H9 (cell line): ENCODE measurements at regions not wholly inside any gene's neighbourhood (a gene's known extent, or its start where the extent isn't known, plus 50 kb on each side); places are given as distances from the start of the nearest gene placed in this dataset.

ENCODE experiments used
- DNase-seq: peaks from one replicate; pipeline ENCODE4 v3.0.0-alpha.2; 2017
- H2AFZ ChIP-seq: one replicate; pipeline ENCODE4 v1.6.1; 2013; ENCODE audit warnings: mild to moderate bottlenecking, low read length, control low read depth, moderate library complexity
- H2AK5ac ChIP-seq: 2 replicates; pipeline ENCODE4 v1.6.1; 2013; ENCODE audit warnings: low read length, control low read depth, mixed read lengths; ENCODE audit not compliant: insufficient read length
- H2BK120ac ChIP-seq: one replicate; pipeline ENCODE4 v1.6.1; 2013; ENCODE audit warnings: low read depth, mild to moderate bottlenecking, low read length, control low read depth, inconsistent platforms; ENCODE audit not compliant: poor library complexity, severe bottlenecking
- H2BK12ac ChIP-seq: 2 replicates; pipeline ENCODE4 v1.6.1; 2013; ENCODE audit warnings: low read length, control low read depth, mixed read lengths, low read depth; ENCODE audit not compliant: insufficient read length
- H2BK15ac ChIP-seq: 2 replicates; pipeline ENCODE4 v1.6.1; 2013; ENCODE audit warnings: low read depth, low read length, control low read depth
- H2BK20ac ChIP-seq: one replicate; pipeline ENCODE4 v1.6.1; 2013; ENCODE audit warnings: low read depth, mild to moderate bottlenecking, low read length, control low read depth, inconsistent platforms; ENCODE audit not compliant: poor library complexity, severe bottlenecking
- H2BK5ac ChIP-seq: 2 replicates; pipeline ENCODE4 v1.6.1; 2013; ENCODE audit warnings: low read length, control low read depth, mixed read lengths; ENCODE audit not compliant: insufficient read length
- H3K14ac ChIP-seq: 2 replicates; pipeline ENCODE4 v1.6.1; 2013; ENCODE audit warnings: low read length, control low read depth; ENCODE audit not compliant: insufficient read depth
- H3K18ac ChIP-seq: 2 replicates; pipeline ENCODE4 v1.6.1; 2013; ENCODE audit warnings: low read depth, mild to moderate bottlenecking, mixed read lengths, low read length, control low read depth; ENCODE audit not compliant: insufficient read length
- H3K23ac ChIP-seq: 2 replicates; pipeline ENCODE4 v1.6.1; 2013; ENCODE audit warnings: low read length, control low read depth, mixed read lengths, low read depth; ENCODE audit not compliant: insufficient read length
- H3K23me2 ChIP-seq: 2 replicates; pipeline ENCODE4 v1.6.1; 2013; ENCODE audit warnings: low read depth, mild to moderate bottlenecking, mixed read lengths, low read length, control low read depth; ENCODE audit not compliant: insufficient read length, poor library complexity, severe bottlenecking
- H3K27ac ChIP-seq: 2 replicates; pipeline ENCODE4 v1.5.1; 2013; ENCODE audit warnings: low read length, control low read depth, mixed read lengths, low read depth; ENCODE audit not compliant: insufficient read length
- H3K27me3 ChIP-seq: 2 replicates; pipeline ENCODE4 v1.6.1; 2013; ENCODE audit warnings: low read length, control low read depth, inconsistent platforms; ENCODE audit not compliant: insufficient read depth
- H3K4ac ChIP-seq: 2 replicates; pipeline ENCODE4 v1.6.1; 2013; ENCODE audit warnings: low read depth, mild to moderate bottlenecking, control low read depth, inconsistent platforms, low read length, moderate library complexity
- H3K4me1 ChIP-seq: 2 replicates; pipeline ENCODE4 v1.6.1; 2013; ENCODE audit warnings: low read length, control low read depth, inconsistent platforms; ENCODE audit not compliant: insufficient read depth
- H3K4me2 ChIP-seq: 2 replicates; pipeline ENCODE4 v1.6.1; 2013; ENCODE audit warnings: low read length, control low read depth, mixed read lengths; ENCODE audit not compliant: insufficient read length, insufficient read depth
- H3K56ac ChIP-seq: 2 replicates; pipeline ENCODE4 v1.6.1; 2013; ENCODE audit warnings: low read depth, mild to moderate bottlenecking, mixed read lengths, low read length, control low read depth; ENCODE audit not compliant: insufficient read length
- H3K79me1 ChIP-seq: 2 replicates; pipeline ENCODE4 v1.6.1; 2013; ENCODE audit warnings: low read depth, mild to moderate bottlenecking, moderate library complexity, low read length, control low read depth, inconsistent platforms; ENCODE audit not compliant: insufficient read depth, poor library complexity, severe bottlenecking
- H3K79me2 ChIP-seq: 2 replicates; pipeline ENCODE4 v1.6.1; 2013; ENCODE audit warnings: low read length, control low read depth, inconsistent platforms; ENCODE audit not compliant: insufficient read depth
- H3K9ac ChIP-seq: 2 replicates; pipeline ENCODE4 v1.6.1; 2013; ENCODE audit warnings: low read length, control low read depth, mixed read lengths; ENCODE audit not compliant: insufficient read length; ENCODE audit errors: extremely low read depth
- H3K9me3 ChIP-seq: one replicate; pipeline ENCODE4 v1.6.1; 2013; ENCODE audit warnings: low read depth, low read length, inconsistent platforms; ENCODE audit not compliant: control insufficient read depth
- H3T11ph ChIP-seq: one replicate; pipeline ENCODE4 v1.6.1; 2013; ENCODE audit warnings: mild to moderate bottlenecking, low read length, control low read depth, inconsistent platforms
- H4K20me1 ChIP-seq: one replicate; pipeline ENCODE4 v1.6.1; 2013; ENCODE audit not compliant: control insufficient read depth, insufficient read length, insufficient read depth
- H4K5ac ChIP-seq: 2 replicates; pipeline ENCODE4 v1.6.1; 2013; ENCODE audit warnings: low read depth, mild to moderate bottlenecking, mixed read lengths, low read length, control low read depth; ENCODE audit not compliant: insufficient read length
- H4K8ac ChIP-seq: replicated peaks from 2 replicates; pipeline ENCODE4 v1.6.1; 2013; ENCODE audit warnings: low read length, control low read depth, mixed read lengths, low read depth; ENCODE audit not compliant: insufficient read length
- H4K91ac ChIP-seq: 2 replicates; pipeline ENCODE4 v1.6.1; 2013; ENCODE audit warnings: low read depth, mild to moderate bottlenecking, moderate library complexity, mixed read lengths, low read length, control low read depth; ENCODE audit not compliant: insufficient read length
- H3K27ac Mint-ChIP-seq, 3 experiments: 2 replicates in 2 of 3; 3 replicates in 1 of 3; pipeline ENCODE4 v1.8.0; 2020 to 2021; ENCODE audit warnings: mixed read lengths in 3 of 3, mild to moderate bottlenecking in 1 of 3, moderate library complexity in 1 of 3
- H3K27me3 Mint-ChIP-seq: 2 replicates; pipeline ENCODE4 v1.8.0; 2021; ENCODE audit warnings: low read depth, mild to moderate bottlenecking, moderate library complexity, mixed read lengths
- H3K36me3 Mint-ChIP-seq, 3 experiments: 2 replicates in 2 of 3; 3 replicates in 1 of 3; pipeline ENCODE4 v1.8.0; 2020 to 2021; ENCODE audit warnings: low read depth in 3 of 3, mixed read lengths in 3 of 3; ENCODE audit not compliant: insufficient read depth in 1 of 3
- H3K4me1 Mint-ChIP-seq, 2 experiments: 2 replicates each; pipeline ENCODE4 v1.8.0; 2020; ENCODE audit warnings: mixed read lengths in 2 of 2
- H3K4me3 Mint-ChIP-seq, 2 experiments: 2 replicates in 1 of 2; 3 replicates in 1 of 2; pipeline ENCODE4 v1.8.0; 2020 to 2021; ENCODE audit warnings: mild to moderate bottlenecking in 2 of 2, mixed read lengths in 2 of 2, moderate library complexity in 1 of 2
- H3K9me3 Mint-ChIP-seq, 2 experiments: 2 replicates in 1 of 2; 3 replicates in 1 of 2; pipeline ENCODE4 v1.8.0; 2020; ENCODE audit warnings: mild to moderate bottlenecking in 2 of 2, mixed read lengths in 2 of 2, moderate library complexity in 1 of 2
- CTCF ChIP-seq: fragments of 200-600 bp; sonication (generic); conservative IDR thresholded peaks from 3 replicates; pipeline ENCODE4 v1.8.0; 2021; ENCODE audit warnings: antibody characterized with exemption, mild to moderate bottlenecking
- WGBS: extraction: QIAGEN DNeasy Blood & Tissue Kit; methylation state at CpG from one replicate; pipeline ENCODE4 v1.1.7; 2013; ENCODE audit warnings: missing lambda C conversion rate, low lambda C conversion rate, mixed read lengths; ENCODE audit not compliant: insufficient read length; ENCODE audit errors: extremely low coverage; 5-methylcytosine and 5-hydroxymethylcytosine counted together

GRCh38 chr2:237244976-237245646, 159.4 kb downstream of the COPS8 start:
- no peak overlapping the region for H3K4me3 Mint-ChIP-seq
- H3K9me3 Mint-ChIP-seq: peaks cover 23 to 32% of the 10 kb centered on the region in 2 experiments
- Histone ChIP-seq H4K5ac (no peak overlapping the region), H2AFZ (no peak overlapping the region), H3K18ac (no peak overlapping the region), H4K8ac (no peak overlapping the region), H3K56ac (no peak overlapping the region), H3K23ac (no peak overlapping the region), H2AK5ac (no peak overlapping the region), H3K27ac (no peak overlapping the region), H3K23me2 (no peaks in the 10 kb centered on the region), H2BK15ac (no peak overlapping the region), H3K4ac (no peak overlapping the region), H2BK120ac (no peak overlapping the region), H3T11ph (no peak overlapping the region), H3K79me1 (no peaks in the 10 kb centered on the region), H4K20me1 (no peaks in the 10 kb centered on the region), H2BK5ac (no peak overlapping the region), H3K79me2 (no peaks in the 10 kb centered on the region), H3K27me3 (no peaks in the 10 kb centered on the region), H2BK12ac (no peak overlapping the region), H3K9ac (no peak overlapping the region), H3K4me1 (no peaks in the 10 kb centered on the region), H4K91ac (no peak overlapping the region), H2BK20ac (no peak overlapping the region), H3K9me3 (peaks cover 16% of the 10 kb centered on the region), H3K14ac (no peak overlapping the region), H3K4me2 (no peak overlapping the region)
- H3K27ac Mint-ChIP-seq: no peak overlapping the region
- no CpG with 5 or more reads among the region's 3 CpGs for whole genome bisulfite sequencing
- TF ChIP-seq CTCF: no peak
- peaks cover 8 to 16% (median 13%) of the 10 kb centered on the region in 3 experiments for H3K36me3 Mint-ChIP-seq
- DNase-seq: no peak
- no peaks in the 10 kb centered on the region for H3K4me1 Mint-ChIP-seq
- H3K27me3 Mint-ChIP-seq: peaks cover 5% of the 10 kb centered on the region
